Osteoblast (primary cell): ENCODE measurements at regions not wholly inside any gene's neighbourhood (a gene's known extent, or its start where the extent isn't known, plus 50 kb on each side); places are given as distances from the start of the nearest gene placed in this dataset.

ENCODE experiments used
- DNase-seq: peaks from one replicate; pipeline ENCODE4 v3.0.0; 2011; ENCODE audit warnings: low spot score, mixed read lengths; ENCODE audit not compliant: insufficient read length; ENCODE audit errors: missing footprints
- H2AFZ ChIP-seq: 2 replicates; pipeline ENCODE4 v1.6.0; 2011; ENCODE audit warnings: mild to moderate bottlenecking, low read length
- H3K27ac ChIP-seq: 2 replicates; pipeline ENCODE4 v1.5.1; 2011; ENCODE audit warnings: mild to moderate bottlenecking, low read depth, low read length, moderate library complexity
- H3K27me3 ChIP-seq: 2 replicates; pipeline ENCODE4 v1.6.0; 2012; ENCODE audit warnings: mild to moderate bottlenecking, control low read depth, inconsistent platforms, low read length, moderate library complexity; ENCODE audit not compliant: insufficient read depth
- H3K36me3 ChIP-seq: 2 replicates; pipeline ENCODE4 v1.5.1; 2011; ENCODE audit warnings: mild to moderate bottlenecking, low read length, control low read depth, moderate library complexity; ENCODE audit not compliant: insufficient read depth
- H3K4me1 ChIP-seq: 2 replicates; pipeline ENCODE4 v1.5.1; 2011; ENCODE audit warnings: mild to moderate bottlenecking, low read length, control low read depth, moderate library complexity; ENCODE audit not compliant: insufficient read depth
- H3K4me2 ChIP-seq: 2 replicates; pipeline ENCODE4 v1.6.0; 2011; ENCODE audit warnings: mild to moderate bottlenecking, low read length; ENCODE audit not compliant: insufficient read depth
- H3K4me3 ChIP-seq: fragments of 200-600 bp; sonication (generic); 3 replicates; pipeline ENCODE4 v1.5.1; 2012; ENCODE audit warnings: mild to moderate bottlenecking, low read length, inconsistent platforms; ENCODE audit not compliant: insufficient read depth
- H3K79me2 ChIP-seq: 2 replicates; pipeline ENCODE4 v1.6.0; 2012; ENCODE audit warnings: mild to moderate bottlenecking, low read length, control low read depth, inconsistent platforms; ENCODE audit not compliant: insufficient read depth
- H3K9me3 ChIP-seq: 2 replicates; pipeline ENCODE4 v1.5.1; 2011; ENCODE audit warnings: low read depth, low read length, control low read depth
- H4K20me1 ChIP-seq: 2 replicates; pipeline ENCODE4 v1.6.0; 2012; ENCODE audit warnings: mild to moderate bottlenecking, low read length, control low read depth; ENCODE audit not compliant: insufficient read depth
- CTCF ChIP-seq: IDR thresholded peaks from 2 replicates; pipeline ENCODE4 v1.5.1; 2011; ENCODE audit warnings: mild to moderate bottlenecking, low read depth, low read length, moderate library complexity; ENCODE audit errors: extremely low read depth

GRCh38 chr5:40400245-40400644 lies 279.5 kb upstream of the PTGER4 start:
- Histone ChIP-seq H3K36me3 (no peaks in the 10 kb centered on the region), H3K4me2 (no peak overlapping the region), H3K79me2 (no peaks in the 10 kb centered on the region), H4K20me1 (no peaks in the 10 kb centered on the region), H3K9me3 (no peaks in the 10 kb centered on the region), H3K4me3 (no peak overlapping the region), H3K27me3 (no peaks in the 10 kb centered on the region), H2AFZ (no peak overlapping the region), H3K4me1 (peaks cover 7% of the 10 kb centered on the region), H3K27ac (no peak overlapping the region)
- TF ChIP-seq CTCF: no peak
- no peak for DNase-seq

- Histone ChIP-seq H3K4me1 (peaks cover 7% of the 10 kb centered on the region), H3K4me3 (no peak overlapping the region), H3K79me2 (no peaks in the 10 kb centered on the region), H3K9me3 (no peaks in the 10 kb centered on the region), H3K36me3 (no peaks in the 10 kb centered on the region), H4K20me1 (no peaks in the 10 kb centered on the region), H3K4me2 (no peak overlapping the region), H3K27me3 (no peaks in the 10 kb centered on the region), H2AFZ (no peak overlapping the region), H3K27ac (no peak overlapping the region)
- no peak for DNase-seq
- TF ChIP-seq CTCF: no peak
These were observed 280.4 kb upstream of the PTGER4 start for GRCh38 chr5:40399349-40399748.

GRCh38 chr5:40397976-40398375 lies 281.7 kb upstream of the PTGER4 start:
- Histone ChIP-seq H3K4me2 (no peak overlapping the region), H3K36me3 (no peaks in the 10 kb centered on the region), H3K79me2 (no peaks in the 10 kb centered on the region), H3K9me3 (no peaks in the 10 kb centered on the region), H3K27me3 (no peaks in the 10 kb centered on the region), H3K4me1 (peaks cover 7% of the 10 kb centered on the region), H2AFZ (no peak overlapping the region), H3K4me3 (no peak overlapping the region), H3K27ac (no peak overlapping the region), H4K20me1 (no peaks in the 10 kb centered on the region)
- no peak for TF ChIP-seq CTCF
- no peak for DNase-seq

GRCh38 chr5:40397091-40397490 lies 282.6 kb upstream of the PTGER4 start:
- Histone ChIP-seq H3K79me2 (no peaks in the 10 kb centered on the region), H2AFZ (no peak overlapping the region), H4K20me1 (no peaks in the 10 kb centered on the region), H3K4me1 (peaks cover 7% of the 10 kb centered on the region), H3K4me3 (no peak overlapping the region), H3K36me3 (no peaks in the 10 kb centered on the region), H3K9me3 (no peaks in the 10 kb centered on the region), H3K4me2 (no peak overlapping the region), H3K27ac (no peak overlapping the region), H3K27me3 (no peaks in the 10 kb centered on the region)
- DNase-seq: no peak
- TF ChIP-seq CTCF: no peak
